Stomach (tissue), 8 donors: ENCODE measurements at regions not wholly inside any gene's neighbourhood (a gene's known extent, or its start where the extent isn't known, plus 50 kb on each side); places are given as distances from the start of the nearest gene placed in this dataset.

Experiments
- DNase-seq, 2 donors: peaks; one replicate each; pipeline versions ENCODE4 v3.0.0 to v3.0.0-alpha.2; 2013 to 2019
- H3K27ac ChIP-seq, 5 donors: fragments of 200-600 bp in 4 of 5; sonication (generic) in 4 of 5; one replicate each; pipeline ENCODE4 v1.5.1; 2013 to 2019; ENCODE audit warnings: mild to moderate bottlenecking in 1 of 5, moderate library complexity in 1 of 5
- H3K27me3 ChIP-seq, 3 donors: fragments of 200-600 bp; sonication (generic); one replicate each; pipeline ENCODE4 v1.5.1; 2017 to 2019; ENCODE audit warnings: mixed run types in 1 of 3
- H3K36me3 ChIP-seq, 4 donors: fragments of 200-600 bp; sonication (generic); 1 replicate in 3 of 4; 2 replicates in 1 of 4; pipeline ENCODE4 v1.5.1; 2016 to 2019
- H3K4me1 ChIP-seq, 4 donors: fragments of 200-600 bp; sonication (generic); one replicate each; pipeline ENCODE4 v1.5.1; 2016 to 2019
- H3K4me3 ChIP-seq, 4 donors: fragments of 200-600 bp; sonication (generic) in 3 of 4; one replicate each; pipeline ENCODE4 v1.5.1; 2016 to 2019; ENCODE audit warnings: mild to moderate bottlenecking in 1 of 4
- H3K9me3 ChIP-seq, 4 donors: fragments of 200-600 bp; sonication (generic); one replicate each; pipeline ENCODE4 v1.5.1; 2016 to 2019
- EP300 ChIP-seq: sonication (generic); formaldehyde crosslinking; IDR thresholded peaks from one replicate; pipeline ENCODE4 v1.6.1; 2017; ENCODE audit warnings: antibody characterized with exemption
- POLR2A ChIP-seq, 4 donors: fragments of 450-650 bp; IDR thresholded peaks; one replicate each; pipeline ENCODE4 v1.6.1; 2016; ENCODE audit warnings: antibody characterized with exemption in 4 of 4, control low read depth in 2 of 4, mild to moderate bottlenecking in 1 of 4, moderate library complexity in 1 of 4
- POLR2AphosphoS5 ChIP-seq, 3 donors: sonication (generic); formaldehyde crosslinking; IDR thresholded peaks; one replicate each; pipeline ENCODE4 v1.6.1; 2016; ENCODE audit warnings: antibody characterized with exemption in 3 of 3
- WGBS, 5 donors: extraction: QIAGEN DNeasy Blood & Tissue Kit in 3 of 5; methylation state at CpG; one replicate each; pipeline versions ENCODE4 v1.1.5 to v1.1.7; 2013 to 2018; 5-methylcytosine and 5-hydroxymethylcytosine counted together
- intact Hi-C: fragments of 100-400 bp; cut with DNase I; formaldehyde crosslinking; loops from one replicate; pipeline ENCODE4 v1.15.1; 2023; ENCODE audit warnings: low total_unique reads
- TF ChIP-seq, protein P1 (sequence below), 7 experiments: fragments of 450-650 bp in 4 of 7; fragments of 200-600 bp in 3 of 7; sonication (generic) in 3 of 7; IDR thresholded peaks; one replicate each; pipeline ENCODE4 v1.5.1; 2016 to 2019; ENCODE audit warnings: antibody characterized with exemption in 7 of 7, control low read depth in 2 of 7, mild to moderate bottlenecking in 1 of 7
- donor health status: healthy with polysubstance abuse.
- donor health status: Bipolar disorder and iron deficiency.
- donor health status: healthy.

DNA sequence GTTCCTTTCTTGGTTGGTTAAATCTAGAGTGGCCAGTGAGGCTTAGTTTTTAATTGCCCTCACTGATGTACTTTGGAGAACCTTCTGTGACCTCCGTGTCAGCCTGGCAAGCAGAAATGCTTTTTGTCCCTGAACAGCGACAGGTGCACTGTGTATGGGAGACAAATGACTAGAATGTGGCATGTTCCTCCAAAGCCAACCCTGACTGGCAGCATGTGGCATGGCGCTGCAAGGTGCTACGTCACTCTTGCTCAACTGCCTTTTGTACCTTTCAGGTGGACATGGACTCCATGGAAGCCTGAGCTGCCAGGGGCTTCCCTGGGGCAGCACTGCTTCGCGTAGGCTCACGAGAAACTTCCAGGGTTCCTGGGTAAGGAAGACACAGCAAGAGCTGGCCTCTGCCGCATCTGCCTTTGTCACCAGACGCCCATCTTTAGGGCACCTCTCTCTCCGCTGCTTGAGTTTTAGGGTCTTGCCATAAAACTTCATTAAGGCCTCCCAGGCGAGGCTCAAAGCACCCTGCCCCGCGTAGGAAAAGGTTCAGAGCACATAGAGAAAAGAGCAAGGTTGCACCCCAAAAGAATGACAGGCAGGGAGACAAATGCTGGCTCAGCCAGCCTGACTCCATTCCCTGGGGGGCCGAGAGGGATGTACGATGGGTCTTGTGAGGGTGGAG is 167.1 kb upstream of the SOX1 start:
- Histone ChIP-seq H3K27me3 (peaks cover 0 to 71% (median 0%) of the 10 kb centered on the region in 3 donors), H3K4me1 (no peaks in the 10 kb centered on the region), H3K27ac (no peak overlapping the region), H3K9me3 (no peaks in the 10 kb centered on the region), H3K4me3 (no peak overlapping the region), H3K36me3 (no peaks in the 10 kb centered on the region)
- no peak for DNase-seq
- intact Hi-C loops: no loop called here
- TF ChIP-seq, protein P1, sequence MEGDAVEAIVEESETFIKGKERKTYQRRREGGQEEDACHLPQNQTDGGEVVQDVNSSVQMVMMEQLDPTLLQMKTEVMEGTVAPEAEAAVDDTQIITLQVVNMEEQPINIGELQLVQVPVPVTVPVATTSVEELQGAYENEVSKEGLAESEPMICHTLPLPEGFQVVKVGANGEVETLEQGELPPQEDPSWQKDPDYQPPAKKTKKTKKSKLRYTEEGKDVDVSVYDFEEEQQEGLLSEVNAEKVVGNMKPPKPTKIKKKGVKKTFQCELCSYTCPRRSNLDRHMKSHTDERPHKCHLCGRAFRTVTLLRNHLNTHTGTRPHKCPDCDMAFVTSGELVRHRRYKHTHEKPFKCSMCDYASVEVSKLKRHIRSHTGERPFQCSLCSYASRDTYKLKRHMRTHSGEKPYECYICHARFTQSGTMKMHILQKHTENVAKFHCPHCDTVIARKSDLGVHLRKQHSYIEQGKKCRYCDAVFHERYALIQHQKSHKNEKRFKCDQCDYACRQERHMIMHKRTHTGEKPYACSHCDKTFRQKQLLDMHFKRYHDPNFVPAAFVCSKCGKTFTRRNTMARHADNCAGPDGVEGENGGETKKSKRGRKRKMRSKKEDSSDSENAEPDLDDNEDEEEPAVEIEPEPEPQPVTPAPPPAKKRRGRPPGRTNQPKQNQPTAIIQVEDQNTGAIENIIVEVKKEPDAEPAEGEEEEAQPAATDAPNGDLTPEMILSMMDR (IDR thresholded peaks at IDR 0.05): no peak
- WGBS, 5 donors: 80 to 91% (median 82%) methylated on average over 14 to 15 of the region's 15 CpGs

DNA sequence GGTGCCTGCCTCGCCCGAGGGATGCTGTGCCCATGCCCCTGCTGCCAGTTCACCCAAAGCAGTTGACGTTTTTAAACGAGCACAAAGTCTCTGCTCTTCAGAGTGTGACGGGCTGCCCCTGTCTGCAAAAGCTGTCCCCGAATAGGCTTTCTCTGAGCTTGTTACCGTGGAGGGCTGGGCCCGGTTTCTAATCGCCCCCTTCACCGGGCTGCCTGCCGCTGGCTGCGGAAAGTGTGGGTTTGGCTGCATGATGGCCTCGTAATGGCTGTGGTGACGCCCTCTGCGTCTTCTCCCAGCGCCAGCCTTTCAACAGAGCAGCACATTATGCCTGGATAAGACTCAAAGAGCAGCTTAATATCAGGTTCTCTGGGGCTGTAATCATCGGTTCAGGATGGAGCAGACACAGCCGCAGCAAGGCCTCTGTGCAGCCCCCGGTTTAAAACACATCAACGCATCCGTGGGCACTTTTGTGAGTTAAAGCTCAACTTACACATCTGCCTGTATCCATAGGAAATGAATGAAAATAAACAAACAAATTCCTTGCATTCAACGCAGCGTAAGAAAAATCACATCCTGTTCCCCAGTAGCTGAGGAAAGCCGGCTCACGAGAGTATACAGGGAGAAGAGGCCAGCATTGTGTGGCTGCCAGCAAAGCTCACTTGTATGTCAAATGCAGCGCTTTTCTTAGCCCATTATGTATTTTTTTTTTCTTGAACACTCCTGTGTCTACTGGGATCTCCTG is 166.4 kb upstream of the SOX1 start:
- peak in 1 of 2 donors; percentile 74 for DNase-seq
- Histone ChIP-seq H3K9me3 (no peaks in the 10 kb centered on the region), H3K36me3 (no peaks in the 10 kb centered on the region), H3K4me1 (no peaks in the 10 kb centered on the region), H3K4me3 (no peak overlapping the region), H3K27ac (no peak overlapping the region), H3K27me3 (peaks cover 0 to 63% (median 0%) of the 10 kb centered on the region in 3 donors)
- intact Hi-C loops: no loop called here
- 54 to 63% (median 59%) methylated on average over 21 to 26 of the region's 26 CpGs for whole genome bisulfite sequencing, 5 donors
- no peak for TF ChIP-seq POLR2A (IDR thresholded peaks at IDR 0.05)
- no peak for TF ChIP-seq EP300
- TF ChIP-seq, protein P1 (IDR thresholded peaks at IDR 0.05): no peak
- TF ChIP-seq POLR2AphosphoS5 (IDR thresholded peaks at IDR 0.05): no peak

DNA sequence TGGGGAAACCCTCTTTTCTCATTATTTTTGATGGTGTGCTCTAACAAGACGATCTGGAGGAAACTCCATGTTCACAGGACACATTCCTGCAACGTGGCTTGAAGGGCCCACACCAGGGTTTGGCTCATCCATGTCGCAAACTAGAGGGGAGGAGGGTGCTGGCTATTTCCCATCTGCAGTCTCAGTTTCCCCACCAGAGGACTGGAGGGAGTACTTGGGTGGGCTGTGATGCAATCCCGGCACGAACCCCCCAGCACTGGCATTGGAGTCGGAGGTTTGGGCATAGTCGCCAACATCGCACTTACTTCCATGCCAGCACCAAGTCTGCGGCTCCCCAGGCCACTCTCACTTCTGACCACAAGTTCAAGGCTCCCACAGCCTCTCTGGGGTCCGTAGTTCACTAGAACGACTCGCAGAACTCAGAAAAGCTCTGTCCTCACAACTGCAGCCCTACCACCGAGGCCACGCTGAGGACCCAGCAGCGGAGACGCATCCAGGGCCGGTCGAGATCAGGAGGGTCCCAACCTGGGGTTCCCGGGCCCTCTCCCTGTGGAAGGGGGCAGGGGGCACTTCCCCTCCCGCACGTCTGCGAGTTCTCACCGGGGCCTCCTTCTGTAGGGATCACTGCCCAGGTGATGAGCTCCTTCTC is 165.6 kb upstream of the SOX1 start:
- DNase-seq: no peak
- Histone ChIP-seq H3K27ac (no peak overlapping the region), H3K36me3 (no peaks in the 10 kb centered on the region), H3K4me3 (no peak overlapping the region), H3K27me3 (peaks cover 0 to 55% (median 0%) of the 10 kb centered on the region in 3 donors), H3K4me1 (no peaks in the 10 kb centered on the region), H3K9me3 (no peaks in the 10 kb centered on the region)
- TF ChIP-seq POLR2AphosphoS5 (IDR thresholded peaks at IDR 0.05): no peak
- no peak for TF ChIP-seq EP300
- 76 to 84% (median 82%) methylated on average over 22 to 23 of the region's 23 CpGs for WGBS, 5 donors
- intact Hi-C loops: no loop called here

DNA sequence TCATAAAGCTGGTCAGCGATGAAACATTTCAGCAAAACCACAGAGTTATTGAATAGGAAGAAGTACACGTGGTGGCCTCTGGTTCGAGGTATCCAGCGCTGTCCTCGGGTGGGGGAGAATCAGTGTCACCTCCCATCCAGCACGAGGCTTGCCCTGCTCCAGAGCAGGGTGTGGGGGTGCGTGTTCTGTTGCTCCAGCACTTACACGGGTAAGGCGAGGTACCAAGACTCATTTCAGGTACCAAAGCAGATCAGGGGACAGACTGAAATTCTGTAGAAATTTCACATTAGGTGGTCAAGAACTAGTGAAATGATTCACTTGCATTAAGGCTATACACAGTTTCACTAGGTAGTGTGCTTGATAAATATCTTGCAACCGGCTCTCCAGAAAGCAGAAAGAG is 164.2 kb upstream of the SOX1 start:
- DNase-seq: no peak
- Histone ChIP-seq H3K4me3 (no peak overlapping the region), H3K4me1 (no peaks in the 10 kb centered on the region), H3K27me3 (peaks cover 0 to 48% (median 0%) of the 10 kb centered on the region in 3 donors), H3K36me3 (no peaks in the 10 kb centered on the region), H3K27ac (no peak overlapping the region), H3K9me3 (no peaks in the 10 kb centered on the region)
- TF ChIP-seq POLR2AphosphoS5 (IDR thresholded peaks at IDR 0.05) (no peak), EP300 (no peak), POLR2A (IDR thresholded peaks at IDR 0.05) (no peak)
- TF ChIP-seq, protein P1 (IDR thresholded peaks at IDR 0.05): no peak
- intact Hi-C loops: no loop called here
- 73 to 85% (median 84%) methylated on average over 10 of the region's 10 CpGs for WGBS, 5 donors
